Tongue (tissue), 1 donor: ENCODE measurements at regions not wholly inside any gene's neighbourhood (a gene's known extent, or its start where the extent isn't known, plus 50 kb on each side); places are given as distances from the start of the nearest gene placed in this dataset.

Experiments used
- DNase-seq: peaks from one replicate; pipeline ENCODE4 v3.0.0-alpha.2; 2015

DNA sequence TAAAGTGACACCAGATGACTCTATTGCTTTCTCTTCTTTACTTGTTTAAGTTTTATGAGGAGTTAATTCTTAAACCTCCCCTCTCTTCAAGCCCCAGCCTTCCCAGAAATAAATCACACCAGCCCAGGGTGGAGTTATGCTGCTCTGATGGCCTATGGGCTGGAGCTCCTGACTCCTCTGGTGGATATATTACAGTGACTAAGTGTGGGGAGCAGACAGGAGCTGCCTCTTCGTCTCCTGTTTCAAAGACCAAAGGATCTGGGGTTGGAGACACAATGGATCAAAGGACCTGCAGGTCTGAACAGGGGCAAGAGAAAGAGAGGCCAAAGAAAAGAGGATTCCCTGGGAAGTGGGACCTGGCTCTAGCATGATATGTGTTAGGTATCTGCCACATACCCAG lies 312.0 kb upstream of the MSX2 start:
- no peak for DNase-seq

GRCh38 chr5:174412941-174413340 lies 311.4 kb upstream of the MSX2 start:
- no peak for DNase-seq

GRCh38 chr5:174413567-174414314 lies 310.6 kb upstream of the MSX2 start:
- DNase-seq, result peak; percentile 34

- no peak for DNase-seq
Measured at GRCh38 chr5:174414315-174414710, 310.1 kb upstream of the MSX2 start.

GRCh38 chr5:174418809-174419539 lies 305.4 kb upstream of the MSX2 start:
- DNase-seq, result no peak

DNA sequence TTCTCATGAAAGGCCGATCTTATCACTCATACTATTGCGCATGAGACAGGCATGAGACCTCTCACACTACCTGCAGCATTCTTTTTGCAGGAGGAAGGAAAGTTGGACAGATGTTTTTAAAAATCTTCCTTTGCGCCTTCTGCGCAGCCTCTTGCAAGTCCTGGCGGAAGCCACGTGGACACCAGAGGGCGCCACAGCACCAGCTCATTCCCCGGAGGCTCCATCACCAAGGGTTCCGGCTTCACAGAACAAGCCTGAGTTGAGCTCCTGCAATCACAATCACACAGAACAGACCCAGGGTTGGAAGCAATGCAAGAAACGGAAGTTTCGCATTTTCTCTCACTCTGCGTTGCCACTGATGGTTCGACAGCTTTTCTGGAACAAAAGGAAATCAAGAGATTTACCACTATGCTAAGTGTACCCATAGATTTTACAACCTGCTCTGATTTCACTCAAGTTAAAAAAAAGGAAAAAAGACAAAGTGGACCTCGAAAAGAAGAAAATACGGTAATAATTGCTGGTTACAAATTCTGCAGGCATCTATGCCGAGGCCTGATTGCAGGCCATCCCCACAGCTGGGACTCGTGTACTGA lies 304.7 kb upstream of the MSX2 start:
- peak; percentile 97 for DNase-seq

- DNase-seq, result no peak
Measured at GRCh38 chr5:174420651-174421407, 303.6 kb upstream of the MSX2 start.

GRCh38 chr5:174421408-174421805 lies 303.0 kb upstream of the MSX2 start:
- no peak for DNase-seq

GRCh38 chr5:174423558-174423957 lies 300.8 kb upstream of the MSX2 start:
- peak; percentile 91 for DNase-seq

GRCh38 chr5:174424219-174425053 lies 299.9 kb upstream of the MSX2 start:
- peak; percentile 82 for DNase-seq

GRCh38 chr5:174425271-174425963 lies 299.0 kb upstream of the MSX2 start:
- DNase-seq, result peak; percentile 25

GRCh38 chr5:174425964-174426290 lies 298.5 kb upstream of the MSX2 start:
- DNase-seq, result no peak

DNA sequence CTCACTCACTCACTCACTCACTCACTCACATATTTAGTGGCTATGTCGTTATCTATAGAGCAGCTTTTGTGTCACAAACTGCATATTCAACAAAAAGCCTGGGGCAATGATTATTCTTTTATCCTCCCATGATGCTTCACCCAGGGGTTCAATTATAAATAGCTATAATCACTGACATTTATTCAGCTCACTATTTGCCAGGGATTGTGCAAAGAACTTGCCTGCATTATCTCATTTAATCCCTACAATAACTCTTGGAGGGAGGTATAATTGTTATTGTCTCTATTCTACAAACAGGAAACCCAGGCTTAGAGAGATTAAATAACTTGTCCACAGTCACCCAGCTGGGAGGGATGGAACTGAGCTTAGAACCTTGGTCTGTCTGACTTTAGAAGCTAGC lies 298.0 kb upstream of the MSX2 start:
- no peak for DNase-seq

DNA sequence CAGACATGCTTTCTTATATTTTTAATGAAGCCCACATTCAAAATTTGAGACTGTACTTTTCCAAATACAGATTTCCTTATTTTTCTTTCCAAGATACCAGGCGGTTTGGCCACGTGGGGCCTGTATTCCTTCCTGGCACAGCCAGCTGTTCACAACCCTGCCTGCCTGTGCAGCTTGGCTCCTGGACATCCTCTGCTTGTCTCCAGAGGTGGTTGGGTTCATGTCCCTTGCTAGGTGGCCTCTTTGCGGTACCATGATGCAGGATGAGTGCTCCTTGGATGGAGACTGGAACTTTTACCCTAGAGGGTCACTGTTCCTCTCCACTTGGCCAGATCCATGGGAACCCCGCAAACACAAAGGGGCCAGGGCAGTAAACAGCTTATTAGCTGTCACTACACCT lies 297.5 kb upstream of the MSX2 start:
- DNase-seq, result no peak

GRCh38 chr5:174427304-174427703 lies 297.1 kb upstream of the MSX2 start:
- no peak for DNase-seq

DNA sequence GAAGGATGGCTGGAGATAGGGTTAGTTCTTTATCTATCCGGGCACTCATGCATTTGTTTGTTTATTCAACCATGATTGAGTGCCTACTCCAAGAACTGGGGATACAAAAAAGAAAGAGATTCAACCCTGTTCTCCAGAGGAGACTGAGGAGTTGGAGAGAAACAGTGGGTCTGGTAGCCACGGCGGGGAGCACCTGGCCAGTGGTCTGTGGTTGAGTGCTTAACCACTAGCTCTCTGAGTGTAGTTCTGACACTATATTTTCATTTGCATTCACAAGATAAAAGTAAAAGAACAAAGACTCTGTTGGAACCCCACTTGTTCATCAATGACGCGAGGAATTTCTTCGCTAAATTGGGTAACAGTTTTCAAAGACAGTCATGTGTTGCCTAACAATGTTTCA lies 295.5 kb upstream of the MSX2 start:
- no peak for DNase-seq

DNA sequence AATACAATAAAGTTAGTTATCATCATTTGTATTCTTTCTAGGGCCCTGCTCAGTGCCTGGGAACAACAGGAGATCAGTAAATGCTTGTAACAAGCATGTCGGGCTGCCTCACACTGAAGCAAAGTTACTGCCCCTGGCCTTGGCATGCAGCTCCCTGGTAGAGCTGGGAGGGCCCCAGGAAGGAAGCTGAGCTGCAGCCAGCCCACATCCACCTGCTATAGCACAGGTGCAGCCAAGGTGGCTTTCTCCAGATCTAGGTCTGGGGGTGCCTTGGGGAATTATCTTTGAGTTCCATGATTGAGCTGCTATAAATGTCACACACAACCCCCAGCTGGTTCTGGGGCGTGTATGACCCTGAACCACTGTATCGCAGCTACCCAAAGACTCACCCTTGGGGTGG lies 293.4 kb upstream of the MSX2 start:
- no peak for DNase-seq

DNA sequence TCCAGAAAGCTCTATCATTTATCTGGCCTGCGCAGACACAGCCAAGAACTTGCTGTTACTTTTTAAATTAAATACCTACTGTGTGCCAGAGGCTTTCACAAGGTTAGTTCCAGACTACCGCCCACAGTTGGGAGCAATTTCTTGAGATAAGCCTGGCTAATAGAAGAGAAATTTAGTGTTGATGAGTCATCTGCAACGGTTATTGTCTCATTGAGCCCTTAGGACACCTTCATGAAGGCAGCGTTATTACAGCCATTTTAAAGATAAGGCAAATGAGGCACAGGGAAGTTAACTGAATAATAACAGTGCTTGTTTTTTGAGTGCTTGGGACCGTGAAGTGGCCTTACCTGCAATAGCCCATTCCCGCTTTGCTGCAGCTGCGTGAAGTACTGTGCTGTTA lies 292.9 kb upstream of the MSX2 start:
- no peak for DNase-seq

- no peak for DNase-seq
Measured at GRCh38 chr5:174433098-174433497, 291.3 kb upstream of the MSX2 start.

- peak; percentile 77 for DNase-seq
Measured at GRCh38 chr5:174436750-174437149, 287.6 kb upstream of the MSX2 start.

- peak; percentile 71 for DNase-seq
Measured at GRCh38 chr5:174444479-174445188, 279.7 kb upstream of the MSX2 start.
